ENCODE measurements at regions not wholly inside any gene's neighbourhood (a gene's known extent, or its start where the extent isn't known, plus 50 kb on each side); places are given as distances from the start of the nearest gene placed in this dataset.

DNA sequence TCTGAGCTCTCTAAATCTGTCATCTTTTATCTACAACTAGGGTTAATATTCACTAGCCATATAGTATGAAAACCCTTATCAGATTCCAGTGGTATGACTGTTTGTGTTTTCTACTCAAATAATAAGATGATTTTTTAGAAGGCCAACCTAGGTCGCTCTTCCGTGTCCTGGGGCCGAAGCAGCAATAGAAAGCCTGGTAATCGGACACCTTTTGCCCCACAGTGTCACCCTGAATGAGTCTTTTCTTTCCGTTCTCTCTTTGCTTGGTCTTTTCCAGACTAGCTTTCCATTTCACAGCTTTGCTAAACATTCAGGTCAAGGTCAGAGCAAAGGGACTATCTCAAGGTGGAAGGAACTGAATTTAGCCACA is 243.3 kb upstream of the ANKRD55 start (continued):
- TF ChIP-seq NR1H2 (CRISPR knock-in tag; IDR thresholded peaks at IDR 0.05; ENCODE audit: borderline replicate concordance, low read depth) (no peak), RAD51 (IDR thresholded peaks at IDR 0.05; ENCODE audit: borderline replicate concordance) (no peak), KLF11 (CRISPR knock-in tag; IDR thresholded peaks at IDR 0.05) (no peak), HIVEP1 (CRISPR knock-in tag; IDR thresholded peaks at IDR 0.05) (no peak), SP5 (CRISPR knock-in tag; IDR thresholded peaks at IDR 0.05; ENCODE audit: borderline replicate concordance, low read depth) (no peak; the same call in 1 of the 2 replicates), ZNF607 (CRISPR knock-in tag; IDR thresholded peaks at IDR 0.05; ENCODE audit: borderline replicate concordance) (no peak), ZZZ3 (CRISPR knock-in tag; IDR thresholded peaks at IDR 0.05; ENCODE audit: borderline replicate concordance) (no peak), XBP1 (CRISPR knock-in tag; IDR thresholded peaks at IDR 0.05) (no peak), ZNF232 (CRISPR knock-in tag; IDR thresholded peaks at IDR 0.05; ENCODE audit: borderline replicate concordance) (no peak), CTCF (CRISPR knock-in tag; IDR thresholded peaks at IDR 0.05) (no peak), ONECUT2 (CRISPR knock-in tag; IDR thresholded peaks at IDR 0.05) (no peak), ZNF746 (CRISPR knock-in tag; IDR thresholded peaks at IDR 0.05) (no peak), CEBPG (CRISPR knock-in tag; IDR thresholded peaks at IDR 0.05) (peak; percentile 32; the same call in 1 of the 2 replicates), CREB1 (IDR thresholded peaks at IDR 0.05) (no peak), CREB1 (CRISPR knock-in tag; IDR thresholded peaks at IDR 0.05) (no peak; the same call in 1 of the 2 replicates), ZNF451 (CRISPR knock-in tag; IDR thresholded peaks at IDR 0.05) (no peak), KDM5B (CRISPR knock-in tag; IDR thresholded peaks at IDR 0.05; ENCODE audit: borderline replicate concordance) (no peak), FOXP1 (IDR thresholded peaks at IDR 0.05) (no peak), FOXP1 (CRISPR knock-in tag; IDR thresholded peaks at IDR 0.05) (peak; percentile 49; the same call in 1 of the 2 replicates), KLF16 (CRISPR knock-in tag; IDR thresholded peaks at IDR 0.05) (no peak), ZNF891 (CRISPR knock-in tag; IDR thresholded peaks at IDR 0.05) (no peak)
- TF ChIP-seq, protein P1, sequence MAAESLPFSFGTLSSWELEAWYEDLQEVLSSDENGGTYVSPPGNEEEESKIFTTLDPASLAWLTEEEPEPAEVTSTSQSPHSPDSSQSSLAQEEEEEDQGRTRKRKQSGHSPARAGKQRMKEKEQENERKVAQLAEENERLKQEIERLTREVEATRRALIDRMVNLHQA (CRISPR knock-in tag; IDR thresholded peaks at IDR 0.05): no peak
- TF ChIP-seq, protein P2, sequence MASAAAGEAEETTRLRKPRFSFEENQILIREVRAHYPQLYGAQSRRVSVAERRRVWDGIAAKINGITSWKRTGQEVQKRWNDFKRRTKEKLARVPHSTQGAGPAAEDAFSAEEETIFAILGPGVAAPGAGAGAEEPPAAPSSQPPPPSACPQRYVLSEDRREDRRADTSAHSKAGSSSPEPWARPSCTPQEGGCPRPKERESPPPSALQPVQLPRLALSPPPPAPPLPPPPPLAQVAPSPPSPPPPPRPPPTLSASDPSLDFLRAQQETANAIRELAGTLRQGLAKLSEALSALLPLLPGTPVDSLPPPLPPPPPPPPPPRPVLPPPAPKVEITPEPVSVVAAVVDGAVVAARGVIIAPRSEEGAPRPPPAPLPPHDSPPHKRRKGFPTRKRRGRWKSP (CRISPR knock-in tag; IDR thresholded peaks at IDR 0.05): 0 out of 2 replicates have a peak, but pooled peaks have one; percentile 32
- TF ChIP-seq, protein P3, sequence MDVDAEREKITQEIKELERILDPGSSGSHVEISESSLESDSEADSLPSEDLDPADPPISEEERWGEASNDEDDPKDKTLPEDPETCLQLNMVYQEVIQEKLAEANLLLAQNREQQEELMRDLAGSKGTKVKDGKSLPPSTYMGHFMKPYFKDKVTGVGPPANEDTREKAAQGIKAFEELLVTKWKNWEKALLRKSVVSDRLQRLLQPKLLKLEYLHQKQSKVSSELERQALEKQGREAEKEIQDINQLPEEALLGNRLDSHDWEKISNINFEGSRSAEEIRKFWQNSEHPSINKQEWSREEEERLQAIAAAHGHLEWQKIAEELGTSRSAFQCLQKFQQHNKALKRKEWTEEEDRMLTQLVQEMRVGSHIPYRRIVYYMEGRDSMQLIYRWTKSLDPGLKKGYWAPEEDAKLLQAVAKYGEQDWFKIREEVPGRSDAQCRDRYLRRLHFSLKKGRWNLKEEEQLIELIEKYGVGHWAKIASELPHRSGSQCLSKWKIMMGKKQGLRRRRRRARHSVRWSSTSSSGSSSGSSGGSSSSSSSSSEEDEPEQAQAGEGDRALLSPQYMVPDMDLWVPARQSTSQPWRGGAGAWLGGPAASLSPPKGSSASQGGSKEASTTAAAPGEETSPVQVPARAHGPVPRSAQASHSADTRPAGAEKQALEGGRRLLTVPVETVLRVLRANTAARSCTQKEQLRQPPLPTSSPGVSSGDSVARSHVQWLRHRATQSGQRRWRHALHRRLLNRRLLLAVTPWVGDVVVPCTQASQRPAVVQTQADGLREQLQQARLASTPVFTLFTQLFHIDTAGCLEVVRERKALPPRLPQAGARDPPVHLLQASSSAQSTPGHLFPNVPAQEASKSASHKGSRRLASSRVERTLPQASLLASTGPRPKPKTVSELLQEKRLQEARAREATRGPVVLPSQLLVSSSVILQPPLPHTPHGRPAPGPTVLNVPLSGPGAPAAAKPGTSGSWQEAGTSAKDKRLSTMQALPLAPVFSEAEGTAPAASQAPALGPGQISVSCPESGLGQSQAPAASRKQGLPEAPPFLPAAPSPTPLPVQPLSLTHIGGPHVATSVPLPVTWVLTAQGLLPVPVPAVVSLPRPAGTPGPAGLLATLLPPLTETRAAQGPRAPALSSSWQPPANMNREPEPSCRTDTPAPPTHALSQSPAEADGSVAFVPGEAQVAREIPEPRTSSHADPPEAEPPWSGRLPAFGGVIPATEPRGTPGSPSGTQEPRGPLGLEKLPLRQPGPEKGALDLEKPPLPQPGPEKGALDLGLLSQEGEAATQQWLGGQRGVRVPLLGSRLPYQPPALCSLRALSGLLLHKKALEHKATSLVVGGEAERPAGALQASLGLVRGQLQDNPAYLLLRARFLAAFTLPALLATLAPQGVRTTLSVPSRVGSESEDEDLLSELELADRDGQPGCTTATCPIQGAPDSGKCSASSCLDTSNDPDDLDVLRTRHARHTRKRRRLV (CRISPR knock-in tag; IDR thresholded peaks at IDR 0.05): no peak
- TF ChIP-seq, protein P4, sequence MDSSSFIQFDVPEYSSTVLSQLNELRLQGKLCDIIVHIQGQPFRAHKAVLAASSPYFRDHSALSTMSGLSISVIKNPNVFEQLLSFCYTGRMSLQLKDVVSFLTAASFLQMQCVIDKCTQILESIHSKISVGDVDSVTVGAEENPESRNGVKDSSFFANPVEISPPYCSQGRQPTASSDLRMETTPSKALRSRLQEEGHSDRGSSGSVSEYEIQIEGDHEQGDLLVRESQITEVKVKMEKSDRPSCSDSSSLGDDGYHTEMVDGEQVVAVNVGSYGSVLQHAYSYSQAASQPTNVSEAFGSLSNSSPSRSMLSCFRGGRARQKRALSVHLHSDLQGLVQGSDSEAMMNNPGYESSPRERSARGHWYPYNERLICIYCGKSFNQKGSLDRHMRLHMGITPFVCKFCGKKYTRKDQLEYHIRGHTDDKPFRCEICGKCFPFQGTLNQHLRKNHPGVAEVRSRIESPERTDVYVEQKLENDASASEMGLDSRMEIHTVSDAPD (CRISPR knock-in tag; IDR thresholded peaks at IDR 0.05): no peak

Measured in HepG2 (cell line).